SK-N-SH (cell line): ENCODE measurements at regions not wholly inside any gene's neighbourhood (a gene's known extent, or its start where the extent isn't known, plus 50 kb on each side); places are given as distances from the start of the nearest gene placed in this dataset.

Experiments used
- CTCF ChIA-PET: fragments of 300-600, 350-600 bp; formaldehyde crosslinking; extraction: SDS; loops from one replicate; lab custom pipeline; 2021; lab: Yijun Ruan, JAX
- POLR2A ChIA-PET: fragments of 350-600 bp; sonication (Branson Sonifier 250); formaldehyde crosslinking; extraction: SDS; loops from one replicate; lab custom pipeline; 2020; ENCODE audit warnings: antibody characterized with exemption, inconsistent platforms; lab: Yijun Ruan, JAX
- DNase-seq: peaks from one replicate; pipeline ENCODE4 v3.0.0; 2012
- H2AFZ ChIP-seq: fragments of 200-600 bp; sonication (generic); 2 replicates; pipeline ENCODE4 v1.8.1; 2016; ENCODE audit warnings: antibody characterized with exemption, mild to moderate bottlenecking, low read depth
- H3F3A ChIP-seq: fragments of 200-600 bp; sonication (generic); replicated peaks from 2 replicates; pipeline ENCODE3; 2016; ENCODE audit warnings: antibody characterized with exemption, mild to moderate bottlenecking; ENCODE audit not compliant: insufficient read depth
- H3K27ac ChIP-seq, 2 experiments: fragments of 200-500 bp in 1 of 2; fragments of 200-600 bp in 1 of 2; sonication (Bioruptor generic) in 1 of 2; sonication (generic), shearing (Covaris generic) in 1 of 2; 2 replicates each; pipeline versions ENCODE4 v1.5.1 to v1.6.1; 2014 to 2016; ENCODE audit warnings: low read depth in 2 of 2, inconsistent platforms in 1 of 2, low read length in 1 of 2, mild to moderate bottlenecking in 1 of 2, mixed read lengths in 1 of 2
- H3K27me3 ChIP-seq: fragments of 200-600 bp; sonication (generic), shearing (Covaris generic); 2 replicates; pipeline ENCODE4 v1.6.1; 2016; ENCODE audit warnings: mixed run types; ENCODE audit not compliant: insufficient read depth
- H3K36me3 ChIP-seq, 2 experiments: fragments of 200-500 bp in 1 of 2; fragments of 200-600 bp in 1 of 2; sonication (Bioruptor generic) in 1 of 2; sonication (generic) in 1 of 2; replicated peaks in 1 of 2; 2 replicates each; pipeline versions ENCODE3 to v1.5.1; 2014 to 2016; ENCODE audit warnings: low read length in 1 of 2, mild to moderate bottlenecking in 1 of 2; ENCODE audit not compliant: insufficient read depth in 2 of 2, control insufficient read depth in 1 of 2
- H3K4me1 ChIP-seq, 2 experiments: fragments of 200-500 bp in 1 of 2; fragments of 200-600 bp in 1 of 2; sonication (Bioruptor generic) in 1 of 2; sonication (generic), shearing (Covaris generic) in 1 of 2; 2 replicates each; pipeline versions ENCODE4 v1.5.1 to v1.6.1; 2014 to 2016; ENCODE audit warnings: low read depth in 1 of 2, low read length in 1 of 2, mixed run types in 1 of 2; ENCODE audit not compliant: insufficient read depth in 2 of 2, control insufficient read depth in 1 of 2
- H3K4me2 ChIP-seq: fragments of 200-600 bp; sonication (generic), shearing (Covaris generic); 2 replicates; pipeline ENCODE4 v1.6.1; 2017; ENCODE audit warnings: mixed run types
- H3K4me3 ChIP-seq, 2 experiments: fragments of 200-500 bp in 1 of 2; fragments of 200-600 bp in 1 of 2; sonication (Bioruptor generic) in 1 of 2; sonication (generic), shearing (Covaris generic) in 1 of 2; 2 replicates each; pipeline versions ENCODE4 v1.5.1 to v1.8.1; 2014 to 2016; ENCODE audit warnings: low read depth in 2 of 2, inconsistent platforms in 1 of 2, low read length in 1 of 2, mild to moderate bottlenecking in 1 of 2, mixed read lengths in 1 of 2, moderate library complexity in 1 of 2
- H3K79me2 ChIP-seq: fragments of 200-600 bp; sonication (generic); 2 replicates; pipeline ENCODE4 v1.8.1; 2017; ENCODE audit warnings: mild to moderate bottlenecking; ENCODE audit not compliant: insufficient read depth
- H3K9ac ChIP-seq: fragments of 200-600 bp; sonication (generic); 2 replicates; pipeline ENCODE4 v1.6.1; 2017; ENCODE audit warnings: mixed run types
- H3K9me2 ChIP-seq: fragments of 200-600 bp; sonication (generic); 2 replicates; pipeline ENCODE4 v1.6.1; 2017; ENCODE audit warnings: mixed run types
- H3K9me3 ChIP-seq: fragments of 200-600 bp; sonication (generic); 2 replicates; pipeline ENCODE4 v1.6.1; 2017; ENCODE audit warnings: mixed run types, mild to moderate bottlenecking, moderate library complexity
- H4K20me1 ChIP-seq: fragments of 200-600 bp; sonication (generic); 2 replicates; pipeline ENCODE4 v1.6.1; 2017; ENCODE audit warnings: mild to moderate bottlenecking, mixed run types; ENCODE audit not compliant: insufficient read depth
- ELF1 ChIP-seq: IDR thresholded peaks from 2 replicates; pipeline ENCODE4 v1.4.0; 2012
- EZH2phosphoT487 ChIP-seq: fragments of 200-600 bp; sonication (generic); IDR thresholded peaks from 2 replicates; pipeline ENCODE4 v1.6.1; 2017; ENCODE audit warnings: low read depth, mixed run types, mild to moderate bottlenecking, antibody characterized with exemption, moderate library complexity, borderline replicate concordance
- GABPA ChIP-seq: IDR thresholded peaks from 2 replicates; pipeline ENCODE4 v1.4.0; 2012; ENCODE audit warnings: low read depth, mild to moderate bottlenecking
- JUND ChIP-seq: IDR thresholded peaks from 2 replicates; pipeline ENCODE4 v1.4.0; 2012
- MAX ChIP-seq: IDR thresholded peaks from 2 replicates; pipeline ENCODE4 v1.4.0; 2012; ENCODE audit warnings: low read depth
- RFX5 ChIP-seq: IDR thresholded peaks from 2 replicates; pipeline ENCODE4 v1.6.1; 2012; ENCODE audit warnings: mild to moderate bottlenecking, improper control_type of control experiment, low read length
- RXRA ChIP-seq: IDR thresholded peaks from 2 replicates; pipeline ENCODE4 v1.4.0; 2012; ENCODE audit warnings: low read depth, mild to moderate bottlenecking, borderline replicate concordance
- SMC3 ChIP-seq: IDR thresholded peaks from 2 replicates; pipeline ENCODE4 v1.6.1; 2012; ENCODE audit warnings: low read depth, low read length, improper control_type of control experiment
- TCF12 ChIP-seq: IDR thresholded peaks from 2 replicates; pipeline ENCODE4 v1.4.0; 2012
- YY1 ChIP-seq: IDR thresholded peaks from 2 replicates; pipeline ENCODE4 v1.4.0; 2012; ENCODE audit warnings: low read depth, mild to moderate bottlenecking
- WGBS: methylation state at CpG from one replicate; pipeline ENCODE4 v1.1.6; 2017; ENCODE audit warnings: low lambda C conversion rate; 5-methylcytosine and 5-hydroxymethylcytosine counted together
- TF ChIP-seq, protein P1 (sequence below): IDR thresholded peaks from 2 replicates; pipeline ENCODE4 v1.6.1; 2012; ENCODE audit warnings: mild to moderate bottlenecking, low read depth, low read length, moderate library complexity
- TF ChIP-seq, protein P2 (sequence below): IDR thresholded peaks from 2 replicates; pipeline ENCODE4 v1.4.0; 2012; ENCODE audit warnings: low read depth, borderline replicate concordance
- TF ChIP-seq, protein P3 (sequence below): fragments of 200-600 bp; sonication (generic); IDR thresholded peaks from 2 replicates; pipeline ENCODE4 v1.6.1; 2017; ENCODE audit warnings: antibody characterized with exemption, mild to moderate bottlenecking, moderate library complexity

- CTCF ChIA-PET, result interaction anchor here (0.9 kb wide), 1 partner anchor 18 kb away, joined by 3 read pairs; no protein-coding TSS in a partner anchor
- no peaks in the 10 kb centered on the region for H4K20me1 ChIP-seq
- 64% methylated on average over 3 of the region's 3 CpGs for WGBS
- no peaks in the 10 kb centered on the region for H3F3A ChIP-seq
- POLR2A ChIA-PET, result no interaction called here
- H3K4me1 ChIP-seq, result peaks cover 0 to 3% of the 10 kb centered on the region in 2 experiments; a peak in 1 of 4 replicates
- H3K9me3 ChIP-seq, result no peaks in the 10 kb centered on the region
- H3K4me2 ChIP-seq, result no peak overlapping the region
- no peaks in the 10 kb centered on the region for H3K36me3 ChIP-seq
- DNase-seq, result no peak
- TF ChIP-seq TCF12 (no peak), EZH2phosphoT487 (no peak), SMC3 (no peak), ELF1 (no peak), RFX5 (no peak), YY1 (no peak), RXRA (no peak), JUND (no peak), GABPA (no peak), MAX (no peak)
- TF ChIP-seq, protein P1, sequence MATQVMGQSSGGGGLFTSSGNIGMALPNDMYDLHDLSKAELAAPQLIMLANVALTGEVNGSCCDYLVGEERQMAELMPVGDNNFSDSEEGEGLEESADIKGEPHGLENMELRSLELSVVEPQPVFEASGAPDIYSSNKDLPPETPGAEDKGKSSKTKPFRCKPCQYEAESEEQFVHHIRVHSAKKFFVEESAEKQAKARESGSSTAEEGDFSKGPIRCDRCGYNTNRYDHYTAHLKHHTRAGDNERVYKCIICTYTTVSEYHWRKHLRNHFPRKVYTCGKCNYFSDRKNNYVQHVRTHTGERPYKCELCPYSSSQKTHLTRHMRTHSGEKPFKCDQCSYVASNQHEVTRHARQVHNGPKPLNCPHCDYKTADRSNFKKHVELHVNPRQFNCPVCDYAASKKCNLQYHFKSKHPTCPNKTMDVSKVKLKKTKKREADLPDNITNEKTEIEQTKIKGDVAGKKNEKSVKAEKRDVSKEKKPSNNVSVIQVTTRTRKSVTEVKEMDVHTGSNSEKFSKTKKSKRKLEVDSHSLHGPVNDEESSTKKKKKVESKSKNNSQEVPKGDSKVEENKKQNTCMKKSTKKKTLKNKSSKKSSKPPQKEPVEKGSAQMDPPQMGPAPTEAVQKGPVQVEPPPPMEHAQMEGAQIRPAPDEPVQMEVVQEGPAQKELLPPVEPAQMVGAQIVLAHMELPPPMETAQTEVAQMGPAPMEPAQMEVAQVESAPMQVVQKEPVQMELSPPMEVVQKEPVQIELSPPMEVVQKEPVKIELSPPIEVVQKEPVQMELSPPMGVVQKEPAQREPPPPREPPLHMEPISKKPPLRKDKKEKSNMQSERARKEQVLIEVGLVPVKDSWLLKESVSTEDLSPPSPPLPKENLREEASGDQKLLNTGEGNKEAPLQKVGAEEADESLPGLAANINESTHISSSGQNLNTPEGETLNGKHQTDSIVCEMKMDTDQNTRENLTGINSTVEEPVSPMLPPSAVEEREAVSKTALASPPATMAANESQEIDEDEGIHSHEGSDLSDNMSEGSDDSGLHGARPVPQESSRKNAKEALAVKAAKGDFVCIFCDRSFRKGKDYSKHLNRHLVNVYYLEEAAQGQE, result no peak
- TF ChIP-seq, protein P2, sequence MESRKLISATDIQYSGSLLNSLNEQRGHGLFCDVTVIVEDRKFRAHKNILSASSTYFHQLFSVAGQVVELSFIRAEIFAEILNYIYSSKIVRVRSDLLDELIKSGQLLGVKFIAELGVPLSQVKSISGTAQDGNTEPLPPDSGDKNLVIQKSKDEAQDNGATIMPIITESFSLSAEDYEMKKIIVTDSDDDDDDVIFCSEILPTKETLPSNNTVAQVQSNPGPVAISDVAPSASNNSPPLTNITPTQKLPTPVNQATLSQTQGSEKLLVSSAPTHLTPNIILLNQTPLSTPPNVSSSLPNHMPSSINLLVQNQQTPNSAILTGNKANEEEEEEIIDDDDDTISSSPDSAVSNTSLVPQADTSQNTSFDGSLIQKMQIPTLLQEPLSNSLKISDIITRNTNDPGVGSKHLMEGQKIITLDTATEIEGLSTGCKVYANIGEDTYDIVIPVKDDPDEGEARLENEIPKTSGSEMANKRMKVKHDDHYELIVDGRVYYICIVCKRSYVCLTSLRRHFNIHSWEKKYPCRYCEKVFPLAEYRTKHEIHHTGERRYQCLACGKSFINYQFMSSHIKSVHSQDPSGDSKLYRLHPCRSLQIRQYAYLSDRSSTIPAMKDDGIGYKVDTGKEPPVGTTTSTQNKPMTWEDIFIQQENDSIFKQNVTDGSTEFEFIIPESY, result no peak
- TF ChIP-seq, protein P3, sequence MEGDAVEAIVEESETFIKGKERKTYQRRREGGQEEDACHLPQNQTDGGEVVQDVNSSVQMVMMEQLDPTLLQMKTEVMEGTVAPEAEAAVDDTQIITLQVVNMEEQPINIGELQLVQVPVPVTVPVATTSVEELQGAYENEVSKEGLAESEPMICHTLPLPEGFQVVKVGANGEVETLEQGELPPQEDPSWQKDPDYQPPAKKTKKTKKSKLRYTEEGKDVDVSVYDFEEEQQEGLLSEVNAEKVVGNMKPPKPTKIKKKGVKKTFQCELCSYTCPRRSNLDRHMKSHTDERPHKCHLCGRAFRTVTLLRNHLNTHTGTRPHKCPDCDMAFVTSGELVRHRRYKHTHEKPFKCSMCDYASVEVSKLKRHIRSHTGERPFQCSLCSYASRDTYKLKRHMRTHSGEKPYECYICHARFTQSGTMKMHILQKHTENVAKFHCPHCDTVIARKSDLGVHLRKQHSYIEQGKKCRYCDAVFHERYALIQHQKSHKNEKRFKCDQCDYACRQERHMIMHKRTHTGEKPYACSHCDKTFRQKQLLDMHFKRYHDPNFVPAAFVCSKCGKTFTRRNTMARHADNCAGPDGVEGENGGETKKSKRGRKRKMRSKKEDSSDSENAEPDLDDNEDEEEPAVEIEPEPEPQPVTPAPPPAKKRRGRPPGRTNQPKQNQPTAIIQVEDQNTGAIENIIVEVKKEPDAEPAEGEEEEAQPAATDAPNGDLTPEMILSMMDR, result no peak
- TF ChIP-seq, all 33 proteins: peak for 0
- H2AFZ ChIP-seq, result no peak overlapping the region
- H3K4me3 ChIP-seq, result no peak overlapping the region
- no peak overlapping the region for H3K27ac ChIP-seq
- no peak overlapping the region for H3K9ac ChIP-seq
- H3K79me2 ChIP-seq, result no peaks in the 10 kb centered on the region
- H3K9me2 ChIP-seq, result no peaks in the 10 kb centered on the region
- H3K27me3 ChIP-seq, result no peaks in the 10 kb centered on the region
Measured at GRCh38 chr5:173819521-173819920, 68.6 kb upstream of the CPEB4 start.
